Kidney epithelial cell (primary cell): ENCODE measurements at regions not wholly inside any gene's neighbourhood (a gene's known extent, or its start where the extent isn't known, plus 50 kb on each side); places are given as distances from the start of the nearest gene placed in this dataset.

Experiments
- DNase-seq: peaks from one replicate; pipeline ENCODE4 v3.0.0-alpha.2; 2010; ENCODE audit warnings: low read depth
- H3K27me3 ChIP-seq: 2 replicates; pipeline ENCODE4 v1.6.0; 2011; ENCODE audit warnings: low read length; ENCODE audit not compliant: control insufficient read depth, insufficient read depth
- H3K36me3 ChIP-seq: 2 replicates; pipeline ENCODE4 v1.5.1; 2011; ENCODE audit warnings: low read length; ENCODE audit not compliant: control insufficient read depth, insufficient read depth
- H3K4me3 ChIP-seq: 2 replicates; pipeline ENCODE4 v1.5.1; 2011; ENCODE audit warnings: low read depth, mild to moderate bottlenecking, control low read depth, low read length
- CTCF ChIP-seq: IDR thresholded peaks from 2 replicates; pipeline ENCODE4 v1.5.1; 2011; ENCODE audit warnings: mild to moderate bottlenecking, moderate library complexity, low read length, control low read depth, inconsistent platforms; ENCODE audit not compliant: insufficient read depth, poor library complexity, severe bottlenecking

GRCh38 chr16:62539657-62540056 is 503.4 kb upstream of the CDH8 start:
- no peak for TF ChIP-seq CTCF
- H3K27me3 ChIP-seq: no peaks in the 10 kb centered on the region
- no peaks in the 10 kb centered on the region for H3K36me3 ChIP-seq
- H3K4me3 ChIP-seq: no peak overlapping the region
- no peak for DNase-seq

- TF ChIP-seq CTCF: no peak
- Histone ChIP-seq H3K36me3 (no peaks in the 10 kb centered on the region), H3K27me3 (no peaks in the 10 kb centered on the region), H3K4me3 (no peak overlapping the region)
- DNase-seq: no peak
These were observed 494.2 kb upstream of the CDH8 start for GRCh38 chr16:62530426-62530825.

GRCh38 chr16:62516001-62516400 is 479.8 kb upstream of the CDH8 start:
- H3K36me3 ChIP-seq: no peaks in the 10 kb centered on the region
- no peaks in the 10 kb centered on the region for H3K27me3 ChIP-seq
- H3K4me3 ChIP-seq: no peak overlapping the region
- no peak for DNase-seq
- TF ChIP-seq CTCF: no peak

GRCh38 chr16:62503073-62503472 is 466.8 kb upstream of the CDH8 start:
- DNase-seq: no peak
- Histone ChIP-seq H3K4me3 (no peak overlapping the region), H3K36me3 (no peaks in the 10 kb centered on the region), H3K27me3 (no peaks in the 10 kb centered on the region)
- no peak for TF ChIP-seq CTCF

GRCh38 chr16:62478903-62479458 is 442.7 kb upstream of the CDH8 start:
- no peaks in the 10 kb centered on the region for H3K36me3 ChIP-seq
- no peak for DNase-seq
- H3K27me3 ChIP-seq: no peaks in the 10 kb centered on the region
- no peak for TF ChIP-seq CTCF
- H3K4me3 ChIP-seq: no peak overlapping the region

- TF ChIP-seq CTCF: no peak
- no peak for DNase-seq
- Histone ChIP-seq H3K4me3 (no peak overlapping the region), H3K27me3 (no peaks in the 10 kb centered on the region), H3K36me3 (no peaks in the 10 kb centered on the region)
These were observed 441.6 kb upstream of the CDH8 start for GRCh38 chr16:62477796-62478195.
